ENCODE measurements at regions not wholly inside any gene's neighbourhood (a gene's known extent, or its start where the extent isn't known, plus 50 kb on each side); places are given as distances from the start of the nearest gene placed in this dataset.

- no peak for TF ChIP-seq EZH2phosphoT487 (IDR thresholded peaks at IDR 0.05; ENCODE audit: low read depth)
- no peak for TF ChIP-seq CTCF (IDR thresholded peaks at IDR 0.05; ENCODE audit: low read depth, low read length)
Measured at GRCh38 chr2:198597648-198598047, 793.3 kb downstream of the PLCL1 start.

All from OCI-LY3 (cell line).